ELR (cell line): ENCODE measurements at regions not wholly inside any gene's neighbourhood (a gene's known extent, or its start where the extent isn't known, plus 50 kb on each side); places are given as distances from the start of the nearest gene placed in this dataset.

Experiments
- DNase-seq: peaks from one replicate; pipeline ENCODE4 v3.0.0-alpha.2; 2015; ENCODE audit warnings: low read depth

GRCh38 chr10:117673230-117674010, 130.9 kb downstream of the EMX2 start:
- DNase-seq: no peak

DNA sequence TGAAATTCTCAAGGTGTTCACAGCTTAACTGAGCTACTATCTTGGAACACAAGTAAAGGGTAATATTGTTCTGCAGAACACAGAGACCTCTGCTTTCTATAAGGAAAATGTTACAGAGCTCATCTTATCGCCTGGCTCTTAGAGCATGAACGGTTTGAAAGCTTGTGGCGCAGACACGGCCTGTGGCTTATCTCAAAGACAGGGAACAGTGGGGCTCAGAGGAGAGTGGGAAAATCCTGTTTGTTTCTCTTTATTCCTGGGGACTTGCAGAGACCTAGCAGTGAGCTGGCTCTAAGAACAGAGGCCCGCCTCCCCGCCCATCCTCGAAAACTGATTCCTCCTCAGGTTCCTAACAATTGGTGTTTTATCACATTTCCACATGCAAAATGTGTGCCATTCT, 131.7 kb downstream of the EMX2 start:
- DNase-seq: no peak

DNA sequence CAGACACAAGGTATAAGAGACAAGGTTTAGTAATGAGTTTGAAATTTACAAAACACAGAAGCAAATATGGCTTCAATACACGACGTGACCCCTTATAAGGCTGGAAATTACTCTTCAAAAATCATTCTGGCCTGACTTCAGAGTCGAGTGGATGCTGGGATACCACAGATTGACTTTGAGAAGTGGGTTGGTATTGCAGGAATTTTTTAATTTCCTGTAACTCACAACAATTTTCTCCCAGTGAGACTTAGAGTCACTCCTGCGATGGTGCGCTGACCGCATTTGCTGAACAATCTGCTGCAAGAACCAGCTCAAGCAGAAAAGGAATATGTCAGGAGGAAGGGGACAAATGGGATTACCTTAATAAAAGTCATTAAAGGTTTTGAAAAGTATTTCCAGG, 132.1 kb downstream of the EMX2 start:
- no peak for DNase-seq

GRCh38 chr10:117675514-117676055, 133.0 kb downstream of the EMX2 start:
- no peak for DNase-seq

DNA sequence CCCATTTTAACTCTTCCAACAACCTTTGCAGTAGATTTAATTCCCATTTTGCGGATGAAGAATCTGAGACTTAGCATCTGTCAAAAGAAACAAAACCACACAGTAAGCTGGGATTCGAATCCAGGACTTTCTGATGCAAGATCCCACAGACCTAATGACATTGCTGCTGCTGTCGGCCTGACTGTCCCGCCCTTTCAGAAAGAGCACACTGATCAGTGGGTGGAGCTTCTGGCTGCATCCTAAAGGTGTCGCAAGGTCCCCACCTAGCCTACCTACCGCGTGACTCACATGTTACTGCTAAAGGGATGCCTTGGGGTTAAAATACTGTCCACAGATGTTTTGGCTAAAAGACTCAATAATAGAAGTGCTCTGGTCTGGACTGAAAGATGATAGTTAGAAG, 134.7 kb downstream of the EMX2 start:
- no peak for DNase-seq

DNA sequence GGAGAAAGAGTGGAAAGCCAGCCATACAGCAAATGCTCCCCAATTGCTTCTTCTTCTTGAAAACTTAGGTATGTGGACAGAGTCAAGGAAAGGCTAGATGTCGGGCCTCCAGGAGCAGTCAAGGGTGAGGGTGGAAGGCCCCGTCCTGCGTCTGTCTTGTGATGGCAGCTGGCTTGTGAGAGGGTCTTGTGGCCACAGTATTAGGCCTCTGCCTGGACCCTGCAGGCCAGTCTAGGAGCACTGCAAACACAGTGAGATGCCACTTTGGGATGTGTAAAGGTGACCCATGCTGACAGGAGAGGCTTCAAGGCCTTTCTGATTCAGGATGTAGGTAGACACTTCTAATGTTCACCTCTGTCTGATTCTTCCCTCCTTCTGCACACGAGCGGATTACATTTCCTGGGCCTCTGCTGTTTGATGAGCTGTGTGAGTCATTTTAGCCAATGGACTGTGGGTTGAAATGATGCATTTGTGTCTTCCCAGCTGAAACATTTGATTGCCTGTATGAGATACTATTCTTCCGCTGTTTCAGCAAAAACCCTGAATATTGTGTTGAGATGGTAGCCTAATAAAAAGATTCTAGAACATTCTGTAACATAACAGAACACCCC, 135.4 kb downstream of the EMX2 start:
- peak; percentile 41 for DNase-seq

DNA sequence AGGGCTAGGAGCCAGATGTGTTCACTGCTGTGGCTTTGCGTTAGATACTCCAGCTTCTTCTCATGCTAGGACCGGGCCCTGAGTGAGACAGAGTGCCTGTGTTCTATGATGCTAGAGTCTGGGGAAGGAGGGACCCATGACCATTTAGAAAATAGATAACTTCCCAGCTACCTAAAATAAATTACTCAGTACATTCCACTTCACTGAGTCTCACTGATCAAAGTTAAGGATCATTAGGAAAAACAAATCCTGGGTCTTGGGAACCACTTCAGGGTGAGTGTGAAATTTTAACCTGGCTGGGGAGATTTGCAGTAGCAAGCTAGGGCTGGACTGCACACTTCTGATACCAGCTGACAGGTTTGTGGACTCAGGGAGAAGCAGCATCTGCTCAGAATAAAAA, 138.1 kb downstream of the EMX2 start:
- DNase-seq: no peak

DNA sequence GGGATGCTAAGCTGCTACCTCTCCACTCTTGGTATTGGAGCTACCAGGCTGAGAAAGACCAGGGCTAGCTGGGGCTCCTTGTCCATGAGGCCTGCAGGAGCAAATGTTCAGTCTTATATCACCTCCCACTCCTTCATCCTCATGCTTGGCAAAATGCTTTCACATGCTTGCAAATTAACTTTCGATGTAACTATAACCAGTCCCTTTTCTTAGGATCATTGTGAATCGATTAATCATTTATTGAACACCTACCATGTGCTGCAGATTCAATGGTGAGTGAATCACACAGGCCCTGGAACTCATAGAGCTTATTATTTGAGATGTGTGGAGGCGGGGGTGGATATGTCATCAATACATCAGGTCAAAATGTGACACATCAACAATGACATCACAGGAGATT, 138.6 kb downstream of the EMX2 start:
- DNase-seq: no peak

DNA sequence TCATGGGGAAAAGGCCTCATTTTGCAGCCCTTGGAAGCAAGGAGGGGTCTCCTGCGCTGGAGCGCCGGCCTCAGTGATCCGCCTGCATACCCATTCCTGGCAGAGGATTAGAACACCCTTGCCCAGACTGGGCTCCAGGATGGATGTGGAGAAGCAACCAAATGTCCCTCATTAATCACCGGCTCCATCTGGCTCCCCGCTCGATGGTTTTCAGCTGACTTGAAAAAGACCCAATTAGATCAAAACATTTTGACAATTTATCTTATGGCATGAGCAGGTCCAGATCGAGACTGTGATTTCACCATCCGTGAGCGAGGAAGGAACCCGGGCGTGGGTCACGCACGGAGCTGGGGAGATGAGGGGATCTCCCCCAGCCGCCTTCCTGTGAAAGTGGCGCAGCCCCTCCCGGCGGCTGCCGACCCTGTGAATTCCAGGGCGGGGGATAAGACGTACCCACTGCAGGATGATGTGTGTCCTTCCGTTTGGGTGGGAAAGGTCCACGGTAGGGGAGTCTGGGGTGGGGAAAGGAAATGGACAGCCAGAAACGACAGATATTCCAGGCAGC, 141.6 kb downstream of the EMX2 start:
- no peak for DNase-seq

DNA sequence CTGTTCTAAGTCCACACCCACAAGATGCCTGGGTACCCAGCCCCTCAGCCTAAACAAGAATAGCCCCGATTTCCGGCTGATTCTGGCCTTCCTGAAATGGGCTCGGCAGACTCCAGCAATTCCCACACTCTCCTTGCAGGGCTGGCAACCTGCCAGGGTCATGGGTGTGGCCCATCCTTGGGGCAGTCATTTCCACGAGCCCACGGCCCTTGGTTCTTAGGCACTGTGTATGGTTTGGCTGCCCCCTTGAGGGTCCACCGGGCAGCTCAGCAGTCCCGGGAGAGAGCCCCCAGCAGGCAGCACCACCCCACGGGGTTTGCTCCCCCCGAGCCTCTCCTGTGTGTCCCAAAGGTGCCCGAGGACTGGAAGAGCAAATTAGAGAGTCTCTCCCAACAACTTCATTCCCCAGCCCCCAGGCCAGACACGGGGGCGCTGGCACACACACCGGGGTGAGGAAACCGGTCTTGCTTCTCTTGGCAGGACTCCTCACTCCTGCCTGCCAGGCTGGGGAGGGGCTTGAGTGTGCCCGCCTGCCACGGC, 142.2 kb downstream of the EMX2 start:
- peak; percentile 48 for DNase-seq

DNA sequence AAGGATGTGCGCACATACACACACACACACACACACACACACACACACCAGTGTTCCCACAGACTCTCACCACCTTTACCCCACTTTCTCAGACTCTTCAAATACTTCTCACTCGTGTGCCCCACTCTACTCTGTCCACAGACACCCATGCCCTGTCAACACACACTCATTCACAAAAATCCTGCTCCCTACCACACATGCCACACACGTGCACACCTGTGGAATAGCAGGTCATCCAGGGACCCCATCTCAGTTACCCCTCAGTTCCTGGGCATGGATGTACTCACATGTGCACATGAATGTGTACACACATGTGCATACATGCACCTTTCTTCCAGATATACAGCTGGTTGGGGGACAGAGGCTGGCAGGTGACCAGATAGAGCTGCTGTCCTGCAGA, 142.9 kb downstream of the EMX2 start:
- DNase-seq: no peak

DNA sequence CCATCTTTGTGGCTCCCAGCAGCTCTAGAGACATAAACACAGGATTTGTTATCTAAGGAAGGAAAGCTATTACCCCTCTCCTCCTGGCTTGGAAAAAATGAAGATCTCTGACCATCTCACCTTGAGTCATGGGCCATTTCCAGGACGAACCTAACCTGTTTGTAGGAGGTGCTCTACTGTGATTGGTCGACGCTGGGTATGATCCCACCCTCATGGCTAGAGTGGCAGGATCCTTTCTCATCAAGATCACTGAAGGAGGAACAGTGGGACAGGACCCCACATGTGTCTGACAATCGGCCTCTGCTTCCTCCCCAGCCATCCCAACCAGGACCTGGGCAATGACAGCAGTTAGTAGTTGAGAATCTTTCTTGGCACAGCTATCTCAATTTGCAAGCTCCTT, 144.1 kb downstream of the EMX2 start:
- DNase-seq: no peak

DNA sequence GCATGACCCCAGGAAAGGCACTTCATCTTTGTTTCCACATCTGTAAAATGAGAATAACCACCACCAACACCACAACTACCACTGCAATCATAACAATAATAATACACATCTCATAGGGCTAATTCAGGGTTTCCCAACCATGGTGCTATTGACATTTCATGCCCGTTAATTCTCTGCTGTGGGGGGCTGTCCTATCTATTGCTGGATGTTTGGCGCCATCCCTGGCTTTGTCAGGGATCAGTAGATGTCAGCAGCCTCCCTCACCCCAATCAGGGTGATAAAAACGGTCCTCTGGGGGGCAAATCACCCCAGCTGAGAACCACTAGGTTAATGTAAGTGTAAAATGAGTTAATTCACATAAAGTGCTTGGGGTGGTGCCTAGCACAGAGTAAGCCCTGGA, 145.8 kb downstream of the EMX2 start:
- no peak for DNase-seq

GRCh38 chr10:117689566-117689965, 147.0 kb downstream of the EMX2 start:
- no peak for DNase-seq

DNA sequence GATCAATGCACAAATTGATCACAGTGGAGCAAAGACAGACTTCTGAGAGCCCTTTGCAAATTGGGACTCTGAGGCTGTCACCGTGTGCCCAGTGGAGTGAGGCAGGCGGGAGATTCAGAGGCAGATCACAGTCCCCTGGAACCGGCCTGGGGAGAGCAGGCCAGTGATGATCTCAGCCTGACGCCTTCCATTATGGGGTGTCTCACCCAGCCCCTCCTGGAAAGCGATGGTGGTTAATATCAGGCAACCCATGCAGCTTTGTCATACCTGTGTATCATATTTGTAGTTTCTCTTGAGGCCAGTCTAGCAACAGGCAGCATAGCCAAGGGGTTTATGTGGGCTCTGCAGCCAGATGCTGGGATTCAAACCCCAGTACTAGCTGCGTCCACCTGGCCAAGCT, 147.8 kb downstream of the EMX2 start:
- peak; percentile 23 for DNase-seq

DNA sequence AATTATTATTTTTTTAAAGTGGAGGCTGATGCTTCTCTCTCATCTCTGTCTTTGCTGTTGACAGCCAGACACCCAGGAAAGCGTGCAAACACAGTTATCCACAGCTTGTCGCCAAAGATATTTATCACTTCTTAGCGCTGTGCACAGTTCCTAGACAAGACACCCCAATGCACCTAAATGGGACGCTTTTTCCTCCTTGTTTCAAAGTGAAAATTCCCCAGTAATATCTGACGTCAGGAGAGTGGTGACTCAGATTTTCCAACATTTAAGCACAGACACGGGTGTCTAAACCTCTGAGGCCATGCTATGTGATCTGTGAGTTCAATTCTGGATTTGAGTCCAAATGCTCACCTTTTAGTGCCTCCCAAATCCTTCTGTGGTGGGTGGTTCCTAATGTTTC, 151.6 kb downstream of the EMX2 start:
- no peak for DNase-seq

DNA sequence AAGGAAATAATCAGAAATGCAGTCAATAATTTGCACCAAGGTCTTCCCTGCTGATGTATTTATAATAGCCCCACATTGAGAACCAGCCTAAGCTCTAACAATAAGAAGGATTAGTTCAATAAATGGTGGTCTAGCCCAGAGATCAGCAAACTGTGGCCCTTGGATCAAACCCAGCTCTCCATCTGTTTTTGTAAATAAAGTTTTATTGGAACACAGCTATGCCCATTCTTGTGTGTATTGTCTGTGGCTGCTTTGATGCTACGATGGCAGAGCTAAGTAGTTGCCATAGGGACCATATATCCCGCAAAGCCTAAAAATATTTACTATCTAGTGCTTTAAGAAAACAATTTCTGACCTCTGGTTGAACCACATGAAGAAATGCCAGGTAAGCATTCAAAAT, 154.9 kb downstream of the EMX2 start:
- DNase-seq: no peak

DNA sequence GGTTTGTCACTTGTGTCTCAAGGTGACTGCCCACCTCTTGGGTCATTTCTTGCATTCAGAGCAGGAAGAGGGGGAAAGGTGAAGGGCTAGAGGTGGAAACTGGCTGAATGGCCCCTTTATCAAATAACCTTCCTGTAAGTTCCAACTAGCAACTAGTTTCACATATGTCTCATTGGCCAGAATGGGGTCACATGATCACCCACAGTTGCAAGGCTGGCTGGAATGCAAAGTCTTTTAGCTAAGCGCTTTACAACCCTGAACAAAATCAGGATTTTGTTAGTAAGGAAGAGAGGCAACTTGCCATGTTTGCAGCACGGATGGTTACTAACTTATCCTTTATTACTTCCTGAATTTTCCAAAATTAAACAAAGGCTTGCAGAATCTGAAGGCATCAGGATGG, 156.3 kb downstream of the EMX2 start:
- no peak for DNase-seq

GRCh38 chr10:117699436-117700075, 157.0 kb downstream of the EMX2 start:
- no peak for DNase-seq

DNA sequence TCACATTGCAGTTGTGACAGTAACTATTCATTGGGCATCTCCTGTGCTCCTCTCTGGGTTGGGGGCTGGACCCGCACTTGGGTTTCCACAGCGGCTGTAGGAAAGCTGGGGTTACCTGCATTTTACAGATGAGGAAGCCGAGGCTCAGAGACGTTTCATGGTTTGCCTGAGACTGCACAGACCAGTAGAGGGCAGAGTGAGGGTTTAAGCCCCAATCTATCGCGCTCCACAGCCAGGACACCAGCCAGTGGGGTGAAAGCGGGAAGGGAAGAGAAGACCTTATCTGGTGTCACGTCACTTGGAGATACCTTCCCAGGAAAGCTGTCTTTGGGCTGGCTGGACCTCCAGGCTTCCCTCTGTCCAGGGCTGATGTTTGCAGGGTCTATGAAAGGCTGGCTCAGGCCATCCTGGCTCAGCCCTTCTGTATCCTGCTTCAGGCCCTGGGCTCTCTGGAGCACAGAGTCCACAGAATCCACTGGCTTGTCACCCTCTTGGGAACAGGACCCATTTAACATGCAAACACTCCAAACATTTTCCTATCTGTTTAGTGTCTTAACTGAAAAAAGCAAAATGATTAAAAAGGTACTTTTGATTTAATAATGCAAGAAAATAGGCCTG, 167.7 kb downstream of the EMX2 start:
- DNase-seq: no peak

DNA sequence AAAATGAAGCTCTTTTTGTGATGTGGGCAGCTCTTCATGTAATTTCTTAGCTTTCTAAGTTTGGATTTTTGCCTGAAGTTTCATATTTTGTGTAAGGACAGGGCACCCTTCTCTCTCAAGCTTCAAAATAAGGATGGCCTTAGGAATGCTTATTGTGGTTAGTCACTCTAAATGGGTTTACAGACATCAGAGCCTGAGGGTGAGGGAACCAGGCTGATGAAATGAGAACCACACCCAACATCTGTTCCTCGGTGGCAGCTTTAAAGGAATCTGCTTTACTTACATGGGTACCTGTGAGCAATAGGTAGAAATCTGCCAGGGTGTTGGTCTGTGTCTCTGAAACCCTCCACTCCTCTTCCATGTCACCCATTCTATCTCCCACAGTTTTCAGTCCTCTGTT, 174.3 kb downstream of the EMX2 start:
- no peak for DNase-seq
